Right lobe of liver (tissue), 4 donors: ENCODE measurements at regions not wholly inside any gene's neighbourhood (a gene's known extent, or its start where the extent isn't known, plus 50 kb on each side); places are given as distances from the start of the nearest gene placed in this dataset.

Experiments used
- CTCF ChIP-seq, 4 donors: fragments of 200-600 bp in 3 of 4; fragments of 450-650 bp in 1 of 4; IDR thresholded peaks; one replicate each; pipeline versions ENCODE4 v1.5.1 to v1.8.0; 2016 to 2022; ENCODE audit warnings: antibody characterized with exemption in 4 of 4, mild to moderate bottlenecking in 2 of 4
- POLR2A ChIP-seq: fragments of 450-650 bp; IDR thresholded peaks from one replicate; pipeline ENCODE4 v1.6.1; 2017; ENCODE audit warnings: antibody characterized with exemption, mild to moderate bottlenecking
- donor health status: DM: no; HTN: no; CAD: no.
- donor health status: DM: no; HTN: no; CAD: no.
- donor health status: DM: no; HTN: yes; CAD: no.

- TF ChIP-seq CTCF (IDR thresholded peaks at IDR 0.05): no peak
- no peak for TF ChIP-seq POLR2A
Observed at GRCh38 chr20:12248481-12248880, 330.8 kb downstream of the BTBD3 start.
